ENCODE measurements at regions not wholly inside any gene's neighbourhood (a gene's known extent, or its start where the extent isn't known, plus 50 kb on each side); places are given as distances from the start of the nearest gene placed in this dataset.

GRCh38 chr1:192954705-192955265 is 104.4 kb downstream of the UCHL5 start:
- TF ChIP-seq REST (IDR thresholded peaks at IDR 0.05; ENCODE audit: borderline replicate concordance), result no peak
- TF ChIP-seq REST (CRISPR knock-in tag; IDR thresholded peaks at IDR 0.05; ENCODE audit: low read depth), result no peak
- no peak for TF ChIP-seq ZNF24 (IDR thresholded peaks at IDR 0.05)
- TF ChIP-seq NBN (IDR thresholded peaks at IDR 0.05; ENCODE audit: low read depth), result no peak

All from K562 (cell line).